Liver (tissue), 8 donors: ENCODE measurements at regions not wholly inside any gene's neighbourhood (a gene's known extent, or its start where the extent isn't known, plus 50 kb on each side); places are given as distances from the start of the nearest gene placed in this dataset.

Experiments
- DNase-seq: peaks from one replicate; pipeline ENCODE4 v3.0.0-alpha.2; 2017; ENCODE audit warnings: low spot score
- H3K27ac ChIP-seq, 2 donors: one replicate each; pipeline ENCODE4 v1.7.0; 2013; ENCODE audit warnings: inconsistent platforms in 2 of 2, low read length in 2 of 2, control low read depth in 1 of 2, low read depth in 1 of 2, mild to moderate bottlenecking in 1 of 2
- H3K27me3 ChIP-seq, 4 donors: one replicate each; pipeline versions ENCODE4 v1.6.1 to v1.7.0; 2013; ENCODE audit warnings: low read length in 3 of 4, inconsistent platforms in 1 of 4, mild to moderate bottlenecking in 1 of 4, moderate library complexity in 1 of 4; ENCODE audit not compliant: control insufficient read depth in 4 of 4, insufficient read depth in 4 of 4
- H3K36me3 ChIP-seq, 4 donors: one replicate each; pipeline versions ENCODE4 v1.6.1 to v1.7.0; 2013; ENCODE audit warnings: low read length in 3 of 4, mild to moderate bottlenecking in 3 of 4, low read depth in 1 of 4, moderate library complexity in 1 of 4; ENCODE audit not compliant: control insufficient read depth in 4 of 4, insufficient read depth in 3 of 4
- H3K4me1 ChIP-seq, 4 donors: one replicate each; pipeline versions ENCODE4 v1.6.1 to v1.7.0; 2013; ENCODE audit warnings: low read length in 3 of 4, mild to moderate bottlenecking in 3 of 4, moderate library complexity in 1 of 4; ENCODE audit not compliant: control insufficient read depth in 4 of 4, insufficient read depth in 4 of 4
- H3K4me3 ChIP-seq, 3 donors: one replicate each; pipeline versions ENCODE4 v1.6.1 to v1.7.0; 2013; ENCODE audit warnings: low read length in 3 of 3, control low read depth in 1 of 3, low read depth in 1 of 3, mild to moderate bottlenecking in 1 of 3
- H3K9ac ChIP-seq, 2 donors: one replicate each; pipeline ENCODE4 v1.7.0; 2013; ENCODE audit warnings: low read length in 2 of 2, mild to moderate bottlenecking in 2 of 2, moderate library complexity in 2 of 2, control low read depth in 1 of 2, low read depth in 1 of 2
- H3K9me3 ChIP-seq, 4 donors: one replicate each; pipeline versions ENCODE4 v1.6.1 to v1.7.0; 2013; ENCODE audit warnings: low read length in 3 of 4; ENCODE audit not compliant: control insufficient read depth in 4 of 4
- ATF3 ChIP-seq: IDR thresholded peaks from 2 replicates; pipeline ENCODE4 v1.6.1; 2016; ENCODE audit warnings: antibody characterized with exemption
- CTCF ChIP-seq: fragments of 150-350 bp; IDR thresholded peaks from 2 replicates; pipeline ENCODE4 v1.5.1; 2017; ENCODE audit warnings: improper control_type of control experiment, low read depth, low read length; ENCODE audit not compliant: missing input control
- FOXA1 ChIP-seq: IDR thresholded peaks from 2 replicates; pipeline ENCODE4 v1.6.1; 2016; ENCODE audit warnings: antibody characterized with exemption
- FOXA2 ChIP-seq: IDR thresholded peaks from 2 replicates; pipeline ENCODE4 v1.6.1; 2016; ENCODE audit warnings: antibody characterized with exemption
- HNF4A ChIP-seq, 2 donors: conservative IDR thresholded peaks; 2 replicates each; pipeline ENCODE4 v1.6.1; 2016; ENCODE audit warnings: antibody characterized with exemption in 2 of 2, mild to moderate bottlenecking in 2 of 2
- MAX ChIP-seq: IDR thresholded peaks from 2 replicates; pipeline ENCODE4 v1.6.1; 2016; ENCODE audit warnings: antibody characterized with exemption
- RAD21 ChIP-seq, 2 donors: IDR thresholded peaks; 2 replicates each; pipeline ENCODE4 v1.6.1; 2016; ENCODE audit warnings: antibody characterized with exemption in 2 of 2, mild to moderate bottlenecking in 2 of 2
- REST ChIP-seq: IDR thresholded peaks from 2 replicates; pipeline ENCODE4 v1.6.1; 2016; ENCODE audit warnings: antibody characterized with exemption, mild to moderate bottlenecking
- RXRA ChIP-seq, 2 donors: IDR thresholded peaks; 2 replicates each; pipeline ENCODE4 v1.6.1; 2017 to 2018; ENCODE audit warnings: antibody characterized with exemption in 2 of 2, mild to moderate bottlenecking in 1 of 2
- SP1 ChIP-seq: IDR thresholded peaks from 2 replicates; pipeline ENCODE4 v1.6.1; 2018; ENCODE audit warnings: antibody characterized with exemption, mild to moderate bottlenecking
- TAF1 ChIP-seq: conservative IDR thresholded peaks from 2 replicates; pipeline ENCODE4 v1.6.1; 2016; ENCODE audit warnings: antibody characterized with exemption, mild to moderate bottlenecking
- YY1 ChIP-seq: IDR thresholded peaks from 2 replicates; pipeline ENCODE4 v1.6.1; 2016; ENCODE audit warnings: antibody characterized with exemption, mild to moderate bottlenecking
- ZBTB33 ChIP-seq: IDR thresholded peaks from 2 replicates; pipeline ENCODE4 v1.6.1; 2016; ENCODE audit warnings: antibody characterized with exemption
- WGBS: extraction: QIAGEN DNeasy Blood & Tissue Kit; methylation state at CpG from one replicate; pipeline ENCODE4 v1.1.7; 2013; 5-methylcytosine and 5-hydroxymethylcytosine counted together
- donor health status: healthy.
- donor health status: healthy.
- donor health status: healthy.
- donor health status: healthy.
- donor health status: healthy.

GRCh38 chr4:93908778-93909177 is 80.2 kb downstream of the ATOH1 start:
- Histone ChIP-seq H3K9me3 (no peaks in the 10 kb centered on the region), H3K4me3 (no peak overlapping the region), H3K27me3 (no peaks in the 10 kb centered on the region), H3K27ac (no peak overlapping the region), H3K36me3 (no peaks in the 10 kb centered on the region), H3K4me1 (no peaks in the 10 kb centered on the region), H3K9ac (no peak overlapping the region)
- TF ChIP-seq YY1 = no peak
- no peak for TF ChIP-seq REST
- TF ChIP-seq RXRA (IDR thresholded peaks at IDR 0.05) = no peak
- TF ChIP-seq HNF4A (conservative IDR thresholded peaks at IDR 0.05) = no peak
- no peak for TF ChIP-seq FOXA1
- no peak for TF ChIP-seq RAD21 (IDR thresholded peaks at IDR 0.05)
- 78% methylated on average over 3 of the region's 3 CpGs for WGBS
- no peak for DNase-seq

GRCh38 chr4:93911671-93912070 is 83.1 kb downstream of the ATOH1 start:
- Histone ChIP-seq H3K36me3 (no peaks in the 10 kb centered on the region), H3K27ac (no peak overlapping the region), H3K9me3 (no peaks in the 10 kb centered on the region), H3K27me3 (no peaks in the 10 kb centered on the region), H3K4me3 (no peak overlapping the region), H3K9ac (no peak overlapping the region), H3K4me1 (no peaks in the 10 kb centered on the region)
- no peak for DNase-seq
- WGBS = 94% methylated on average over 2 of the region's 2 CpGs
- TF ChIP-seq YY1 (no peak), FOXA1 (no peak), SP1 (no peak), RAD21 (IDR thresholded peaks at IDR 0.05) (no peak), CTCF (no peak)

GRCh38 chr4:93912146-93912545 is 83.6 kb downstream of the ATOH1 start:
- no peaks in the 10 kb centered on the region for H3K27me3 ChIP-seq
- no peaks in the 10 kb centered on the region for H3K4me1 ChIP-seq
- H3K27ac ChIP-seq = no peak overlapping the region
- no peaks in the 10 kb centered on the region for H3K9me3 ChIP-seq
- H3K9ac ChIP-seq = no peak overlapping the region
- 76% methylated on average over 2 of the region's 2 CpGs for WGBS
- no peak overlapping the region for H3K4me3 ChIP-seq
- TF ChIP-seq ZBTB33 (no peak), FOXA1 (no peak), ATF3 (no peak), SP1 (no peak), FOXA2 (no peak), REST (no peak), TAF1 (no peak), RXRA (IDR thresholded peaks at IDR 0.05) (no peak), MAX (no peak)
- DNase-seq = no peak
- H3K36me3 ChIP-seq = no peaks in the 10 kb centered on the region
